IgD-negative memory B cell (primary cell): ENCODE measurements at regions not wholly inside any gene's neighbourhood (a gene's known extent, or its start where the extent isn't known, plus 50 kb on each side); places are given as distances from the start of the nearest gene placed in this dataset.
"Not testable (repeated sequence)": the region's sequence is repeated elsewhere in the genome, so short reads cannot be mapped to it uniquely, and the experiment has no call there.

ENCODE experiments used
- H3K27ac Mint-ChIP-seq, 3 donors: one replicate each; pipeline ENCODE4 v1.8.0; 2020 to 2022; ENCODE audit warnings: mild to moderate bottlenecking in 3 of 3, mixed read lengths in 3 of 3, moderate library complexity in 1 of 3
- H3K27me3 Mint-ChIP-seq: one replicate; pipeline ENCODE4 v1.8.0; 2021; ENCODE audit warnings: mixed read lengths
- H3K36me3 Mint-ChIP-seq: one replicate; pipeline ENCODE4 v1.8.0; 2020; ENCODE audit warnings: mild to moderate bottlenecking, mixed read lengths
- H3K4me1 Mint-ChIP-seq, 3 donors: one replicate each; pipeline ENCODE4 v1.8.0; 2020 to 2022; ENCODE audit warnings: mixed read lengths in 3 of 3, mild to moderate bottlenecking in 1 of 3
- H3K4me3 Mint-ChIP-seq, 4 donors: one replicate each; pipeline ENCODE4 v1.8.0; 2020 to 2022; ENCODE audit warnings: mild to moderate bottlenecking in 4 of 4, mixed read lengths in 4 of 4, moderate library complexity in 3 of 4
- H3K9me3 Mint-ChIP-seq, 3 donors: one replicate each; pipeline ENCODE4 v1.8.0; 2020 to 2021; ENCODE audit warnings: mixed read lengths in 3 of 3, mild to moderate bottlenecking in 1 of 3

- no peaks in the 10 kb centered on the region for H3K36me3 Mint-ChIP-seq
- no peaks in the 10 kb centered on the region for H3K4me1 Mint-ChIP-seq
- H3K27ac Mint-ChIP-seq: no peak overlapping the region
- H3K27me3 Mint-ChIP-seq: no peaks in the 10 kb centered on the region
- H3K4me3 Mint-ChIP-seq: no peak overlapping the region
- peaks cover 0 to 2% (median 0%) of the 10 kb centered on the region in 3 donors for H3K9me3 Mint-ChIP-seq
Measured at GRCh38 chr1:177429234-177429633, 258.5 kb downstream of the BRINP2 start.

DNA sequence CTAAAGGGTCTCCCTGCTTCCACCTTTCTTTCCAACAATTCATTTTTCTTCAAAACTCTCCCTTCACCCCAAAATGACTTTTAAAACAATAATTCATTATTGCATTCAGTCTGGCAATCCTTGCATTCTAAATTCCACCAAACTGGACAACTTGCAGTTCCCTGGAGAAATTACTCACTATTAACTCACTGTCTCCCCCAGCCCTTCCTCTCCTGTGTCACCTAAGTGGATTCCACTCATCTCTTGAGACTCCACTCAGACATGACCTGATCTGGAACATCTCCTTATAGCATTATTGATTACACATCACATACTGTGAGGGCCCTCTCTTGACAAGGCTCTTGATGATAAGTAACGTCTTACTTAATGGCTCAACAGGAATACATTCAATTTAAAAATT, 257.1 kb downstream of the BRINP2 start:
- Mint-ChIP-seq H3K9me3 (peaks cover 0 to 2% (median 0%) of the 10 kb centered on the region in 3 donors), H3K4me3 (no peak overlapping the region), H3K36me3 (no peaks in the 10 kb centered on the region), H3K27ac (no peak overlapping the region), H3K27me3 (no peaks in the 10 kb centered on the region), H3K4me1 (no peaks in the 10 kb centered on the region)

GRCh38 chr1:177426497-177426896, 255.7 kb downstream of the BRINP2 start:
- Mint-ChIP-seq H3K9me3 (peaks cover 0 to 2% (median 0%) of the 10 kb centered on the region in 3 donors), H3K36me3 (no peaks in the 10 kb centered on the region), H3K4me1 (no peaks in the 10 kb centered on the region), H3K27me3 (no peaks in the 10 kb centered on the region), H3K27ac (no peak overlapping the region), H3K4me3 (no peak overlapping the region)

GRCh38 chr1:177425199-177425598, 254.4 kb downstream of the BRINP2 start:
- H3K4me3 Mint-ChIP-seq: no peak overlapping the region
- H3K9me3 Mint-ChIP-seq: peaks cover 0 to 2% (median 0%) of the 10 kb centered on the region in 3 donors

DNA sequence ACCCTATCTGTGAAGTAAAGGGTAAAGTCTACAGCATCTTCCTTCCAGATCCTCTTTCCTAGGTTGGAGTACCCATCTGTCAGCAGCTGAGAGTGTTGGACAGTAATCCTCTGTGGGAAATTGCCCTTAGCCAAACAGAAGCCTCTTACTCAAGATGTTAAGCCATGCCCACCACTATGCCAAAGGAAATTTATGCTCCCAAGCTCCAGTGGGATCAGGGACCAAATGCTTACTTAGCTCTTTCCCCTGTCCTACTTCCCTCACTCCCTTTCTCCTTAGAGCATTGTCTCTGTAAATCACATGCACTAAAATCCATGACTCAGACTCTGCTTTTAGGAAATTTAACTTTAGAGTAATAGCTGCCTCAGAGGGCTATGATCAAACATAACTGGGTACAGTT, 254.0 kb downstream of the BRINP2 start:
- peaks cover 0 to 2% (median 0%) of the 10 kb centered on the region in 3 donors for H3K9me3 Mint-ChIP-seq
- H3K4me1 Mint-ChIP-seq: no peaks in the 10 kb centered on the region
- H3K4me3 Mint-ChIP-seq: no peak overlapping the region

More at GRCh38 chr1:177425199-177425598, 254.4 kb downstream of the BRINP2 start:
- no peak overlapping the region for H3K27ac Mint-ChIP-seq
- H3K27me3 Mint-ChIP-seq: no peaks in the 10 kb centered on the region
- H3K36me3 Mint-ChIP-seq: no peaks in the 10 kb centered on the region
- no peaks in the 10 kb centered on the region for H3K4me1 Mint-ChIP-seq

GRCh38 chr1:177423090-177423489, 252.3 kb downstream of the BRINP2 start:
- H3K27me3 Mint-ChIP-seq: no peaks in the 10 kb centered on the region
- no peak overlapping the region for H3K4me3 Mint-ChIP-seq
- peaks cover 0 to 2% (median 0%) of the 10 kb centered on the region in 3 donors for H3K9me3 Mint-ChIP-seq
- H3K4me1 Mint-ChIP-seq: no peaks in the 10 kb centered on the region
- no peaks in the 10 kb centered on the region for H3K36me3 Mint-ChIP-seq
- no peak overlapping the region for H3K27ac Mint-ChIP-seq

More for the DNA sequence above, 254.0 kb downstream of the BRINP2 start:
- no peaks in the 10 kb centered on the region for H3K27me3 Mint-ChIP-seq
- H3K27ac Mint-ChIP-seq: no peak overlapping the region
- no peaks in the 10 kb centered on the region for H3K36me3 Mint-ChIP-seq

- Mint-ChIP-seq H3K27me3 (peaks cover 5% of the 10 kb centered on the region), H3K27ac (no peak overlapping the region), H3K4me1 (peaks cover 0 to 2% (median 0%) of the 10 kb centered on the region in 3 donors), H3K9me3 (peaks cover 0 to 4% (median 0%) of the 10 kb centered on the region in 3 donors), H3K36me3 (no peaks in the 10 kb centered on the region), H3K4me3 (no peak overlapping the region)
Measured at GRCh38 chr1:177413982-177414596, 243.3 kb downstream of the BRINP2 start.

- Mint-ChIP-seq H3K36me3 (peaks cover 5% of the 10 kb centered on the region), H3K4me1 (peaks cover 0 to 2% (median 1%) of the 10 kb centered on the region in 3 donors), H3K27ac (no peak overlapping the region), H3K4me3 (no peak overlapping the region), H3K27me3 (peaks cover 3% of the 10 kb centered on the region), H3K9me3 (peaks cover 0 to 11% (median 4%) of the 10 kb centered on the region in 3 donors)
Measured at GRCh38 chr1:177411381-177411780, 240.6 kb downstream of the BRINP2 start.

DNA sequence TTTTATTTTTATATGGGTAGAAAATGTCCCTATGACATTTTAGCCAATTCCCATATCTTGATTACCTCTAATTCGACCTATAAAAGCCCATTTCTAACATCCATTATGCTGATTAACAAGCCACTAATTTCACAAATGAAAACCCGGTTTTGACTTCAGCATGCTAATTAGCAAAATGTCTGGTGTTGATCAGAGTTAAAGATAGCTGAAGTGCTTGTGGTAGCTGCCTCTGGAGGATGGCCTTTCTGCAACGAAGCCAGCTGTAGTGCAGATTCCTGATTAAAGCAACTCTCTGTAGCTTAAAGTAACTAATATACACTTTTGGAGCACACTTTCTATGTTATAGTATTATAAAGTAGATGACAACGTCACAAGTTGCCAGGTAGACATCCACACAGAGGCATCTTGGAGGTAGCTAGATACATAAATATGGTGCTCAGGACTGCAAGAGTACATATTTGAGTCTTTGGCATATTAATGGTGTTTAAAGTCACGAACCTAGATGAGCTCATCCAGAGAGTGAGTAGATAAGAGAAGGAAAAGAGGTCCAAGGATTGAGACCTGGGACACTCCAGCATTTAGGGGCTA, 239.5 kb downstream of the BRINP2 start:
- peaks cover 3% of the 10 kb centered on the region for H3K27me3 Mint-ChIP-seq
- peaks cover 5% of the 10 kb centered on the region for H3K36me3 Mint-ChIP-seq
- no peak overlapping the region for H3K27ac Mint-ChIP-seq
- peaks cover 0 to 2% (median 1%) of the 10 kb centered on the region in 3 donors for H3K4me1 Mint-ChIP-seq
- H3K9me3 Mint-ChIP-seq: peaks cover 0 to 11% (median 4%) of the 10 kb centered on the region in 3 donors
- H3K4me3 Mint-ChIP-seq: no peak overlapping the region

DNA sequence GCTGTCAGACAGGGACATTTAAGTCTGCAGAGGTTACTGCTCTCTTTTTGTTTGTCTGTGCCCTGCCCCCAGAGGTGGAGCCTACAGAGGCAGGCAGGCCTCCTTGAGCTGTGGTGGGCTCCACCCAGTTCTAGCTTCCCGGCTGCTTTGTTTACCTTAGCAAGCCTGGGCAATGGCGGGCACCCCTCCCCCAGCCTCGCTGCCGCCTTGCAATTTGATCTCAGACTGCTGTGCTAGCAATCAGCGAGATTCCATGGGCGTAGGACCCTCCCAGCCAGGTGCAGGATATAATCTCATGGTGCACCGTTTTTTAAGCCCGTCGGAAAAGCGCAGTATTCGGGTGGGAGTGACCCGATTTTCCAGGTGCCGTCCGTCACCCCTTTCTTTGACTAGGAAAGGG, 235.6 kb downstream of the BRINP2 start:
- H3K36me3 Mint-ChIP-seq, H3K4me3 Mint-ChIP-seq, H3K27ac Mint-ChIP-seq, H3K27me3 Mint-ChIP-seq, H3K9me3 Mint-ChIP-seq, H3K4me1 Mint-ChIP-seq: not testable (repeated sequence)

GRCh38 chr1:177392336-177392735, 221.6 kb downstream of the BRINP2 start:
- H3K36me3 Mint-ChIP-seq: no peaks in the 10 kb centered on the region
- H3K27me3 Mint-ChIP-seq: no peaks in the 10 kb centered on the region
- no peak overlapping the region for H3K4me3 Mint-ChIP-seq
- peaks cover 0 to 4% (median 2%) of the 10 kb centered on the region in 3 donors for H3K9me3 Mint-ChIP-seq
- no peaks in the 10 kb centered on the region for H3K4me1 Mint-ChIP-seq
- no peak overlapping the region for H3K27ac Mint-ChIP-seq

DNA sequence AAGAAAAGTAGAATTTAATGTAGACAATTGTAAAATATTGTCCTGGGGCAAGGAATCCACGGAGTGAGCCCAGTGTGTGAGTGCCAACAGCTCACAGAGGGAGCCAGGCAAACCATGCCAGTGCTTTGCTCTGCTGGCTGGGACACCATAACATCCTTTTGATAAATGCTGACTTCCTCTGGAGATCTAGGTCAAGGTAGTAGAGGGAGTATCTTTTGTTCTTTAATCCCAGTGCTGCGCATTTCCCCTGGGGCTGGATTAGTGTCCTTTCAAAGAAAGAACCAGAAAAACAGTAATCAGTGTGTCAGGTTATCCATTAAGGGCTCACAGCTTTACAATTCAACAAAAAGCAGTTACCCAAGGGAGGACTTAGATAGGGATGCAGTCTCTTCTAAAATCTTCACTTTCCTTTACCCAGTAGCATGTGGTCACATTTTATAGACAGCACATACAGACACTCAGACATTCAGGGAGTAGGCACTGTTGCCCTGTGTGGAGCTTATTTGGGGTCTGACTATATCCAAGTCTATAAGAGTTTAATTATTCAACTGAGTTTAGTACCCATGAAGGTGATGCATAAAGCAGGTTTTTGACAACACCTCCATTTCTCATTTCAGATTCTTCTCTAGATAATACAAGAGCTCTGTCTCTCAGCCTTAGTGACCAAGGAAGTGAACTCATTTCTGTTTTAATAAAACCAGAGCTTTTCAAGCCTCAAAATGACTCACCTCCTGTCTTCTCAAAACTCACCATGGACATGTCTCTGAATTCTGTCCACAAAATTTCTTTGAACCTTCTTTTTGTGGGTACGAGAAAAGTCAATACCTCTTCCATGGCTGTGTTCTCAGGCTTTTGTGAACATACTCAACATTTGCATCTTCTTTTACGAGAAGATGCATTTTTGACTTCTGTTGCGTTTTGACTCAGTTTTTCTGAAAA, 215.3 kb downstream of the BRINP2 start:
- Mint-ChIP-seq H3K27ac (no peak overlapping the region), H3K4me3 (no peak overlapping the region), H3K4me1 (no peaks in the 10 kb centered on the region), H3K36me3 (no peaks in the 10 kb centered on the region), H3K9me3 (peaks cover 0 to 9% (median 7%) of the 10 kb centered on the region in 3 donors), H3K27me3 (no peaks in the 10 kb centered on the region)

GRCh38 chr1:177384461-177384860, 213.7 kb downstream of the BRINP2 start:
- Mint-ChIP-seq H3K4me3 (no peak overlapping the region), H3K27me3 (no peaks in the 10 kb centered on the region), H3K36me3 (no peaks in the 10 kb centered on the region), H3K9me3 (peaks cover 1 to 9% (median 7%) of the 10 kb centered on the region in 3 donors), H3K27ac (no peak overlapping the region), H3K4me1 (no peaks in the 10 kb centered on the region)

- Mint-ChIP-seq H3K4me1 (no peaks in the 10 kb centered on the region), H3K27ac (no peak overlapping the region), H3K27me3 (no peaks in the 10 kb centered on the region), H3K36me3 (no peaks in the 10 kb centered on the region), H3K9me3 (peaks cover 1 to 9% (median 7%) of the 10 kb centered on the region in 3 donors), H3K4me3 (no peak overlapping the region)
Measured at GRCh38 chr1:177383715-177384114, 213.0 kb downstream of the BRINP2 start.

- no peaks in the 10 kb centered on the region for H3K4me1 Mint-ChIP-seq
- no peaks in the 10 kb centered on the region for H3K36me3 Mint-ChIP-seq
- no peak overlapping the region for H3K4me3 Mint-ChIP-seq
- H3K27me3 Mint-ChIP-seq: no peaks in the 10 kb centered on the region
- no peak overlapping the region for H3K27ac Mint-ChIP-seq
- peaks cover 4 to 7% (median 5%) of the 10 kb centered on the region in 3 donors for H3K9me3 Mint-ChIP-seq
Measured at GRCh38 chr1:177377866-177378265, 207.1 kb downstream of the BRINP2 start.
